ENCODE measurements at regions not wholly inside any gene's neighbourhood (a gene's known extent, or its start where the extent isn't known, plus 50 kb on each side); places are given as distances from the start of the nearest gene placed in this dataset.

DNA sequence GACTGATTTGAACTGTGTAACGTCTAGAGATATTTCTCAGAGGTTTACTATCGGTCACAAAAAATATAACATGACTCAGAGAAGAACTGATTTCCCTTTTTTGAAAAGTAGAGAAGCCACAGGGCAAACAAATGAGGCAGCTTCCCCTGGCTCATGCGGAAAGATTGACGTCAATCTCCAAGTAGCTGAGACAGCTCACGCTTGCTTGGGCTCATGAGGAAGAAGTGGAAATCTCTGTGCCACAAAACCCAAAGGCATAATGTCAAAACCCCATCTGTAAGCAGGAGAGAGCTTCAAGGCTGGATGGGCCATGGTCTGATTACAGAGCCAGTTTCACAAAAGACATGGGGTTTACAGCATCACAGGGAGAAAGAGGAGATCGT lies 188.1 kb downstream of the ARL4C start:
- H2AFZ ChIP-seq: no peak overlapping the region; the same call in 1 of the 2 replicates
- H3K27me3 ChIP-seq (ENCODE audit: insufficient read depth): no peaks in the 10 kb centered on the region
- DNase-seq (ENCODE audit: low spot score): no peak
- no peaks in the 10 kb centered on the region; the same call in 2 of the 3 replicates for H3K36me3 Mint-ChIP-seq (ENCODE audit: low read depth)
- peaks cover 9% of the 10 kb centered on the region; the same call in 1 of the 2 replicates for H3K4me1 ChIP-seq (ENCODE audit: insufficient read depth)
- H3K4me2 ChIP-seq: no peak overlapping the region
- peaks cover 3% of the 10 kb centered on the region for H3K27me3 Mint-ChIP-seq (ENCODE audit: insufficient read depth, low read depth, poor library complexity)
- no peaks in the 10 kb centered on the region for H3K9me2 ChIP-seq (ENCODE audit: insufficient read depth)
- no peaks in the 10 kb centered on the region for H3F3A ChIP-seq (replicated peaks; ENCODE audit: low read depth)
- no peak overlapping the region for H3K4me3 ChIP-seq
- no peak overlapping the region for H3K4me3 Mint-ChIP-seq
- no peaks in the 10 kb centered on the region for H3K79me2 ChIP-seq (replicated peaks; ENCODE audit: insufficient read depth)
- TF ChIP-seq ZNF114 (CRISPR knock-in tag; IDR thresholded peaks at IDR 0.05) (no peak), EZH2phosphoT487 (IDR thresholded peaks at IDR 0.05; ENCODE audit: unreplicated experiment) (no peak), NANOG (IDR thresholded peaks at IDR 0.05; ENCODE audit: borderline replicate concordance) (no peak), STAT1 (IDR thresholded peaks at IDR 0.05; ENCODE audit: unreplicated experiment) (no peak)
- TF ChIP-seq, protein P1, sequence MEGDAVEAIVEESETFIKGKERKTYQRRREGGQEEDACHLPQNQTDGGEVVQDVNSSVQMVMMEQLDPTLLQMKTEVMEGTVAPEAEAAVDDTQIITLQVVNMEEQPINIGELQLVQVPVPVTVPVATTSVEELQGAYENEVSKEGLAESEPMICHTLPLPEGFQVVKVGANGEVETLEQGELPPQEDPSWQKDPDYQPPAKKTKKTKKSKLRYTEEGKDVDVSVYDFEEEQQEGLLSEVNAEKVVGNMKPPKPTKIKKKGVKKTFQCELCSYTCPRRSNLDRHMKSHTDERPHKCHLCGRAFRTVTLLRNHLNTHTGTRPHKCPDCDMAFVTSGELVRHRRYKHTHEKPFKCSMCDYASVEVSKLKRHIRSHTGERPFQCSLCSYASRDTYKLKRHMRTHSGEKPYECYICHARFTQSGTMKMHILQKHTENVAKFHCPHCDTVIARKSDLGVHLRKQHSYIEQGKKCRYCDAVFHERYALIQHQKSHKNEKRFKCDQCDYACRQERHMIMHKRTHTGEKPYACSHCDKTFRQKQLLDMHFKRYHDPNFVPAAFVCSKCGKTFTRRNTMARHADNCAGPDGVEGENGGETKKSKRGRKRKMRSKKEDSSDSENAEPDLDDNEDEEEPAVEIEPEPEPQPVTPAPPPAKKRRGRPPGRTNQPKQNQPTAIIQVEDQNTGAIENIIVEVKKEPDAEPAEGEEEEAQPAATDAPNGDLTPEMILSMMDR (conservative IDR thresholded peaks at IDR 0.05; ENCODE audit: low read depth in 2 of 2): no peak
- H3K4me1 Mint-ChIP-seq: peaks cover 20% of the 10 kb centered on the region; the same call in 2 of the 3 replicates
- no peak overlapping the region for H3K27ac ChIP-seq (ENCODE audit: low read depth)
- no peak overlapping the region for H3K27ac Mint-ChIP-seq
- ATAC-seq: no peak
- H3K36me3 ChIP-seq (ENCODE audit: insufficient read depth): no peaks in the 10 kb centered on the region
- no peaks in the 10 kb centered on the region for H4K20me1 ChIP-seq (replicated peaks; ENCODE audit: insufficient read depth)
- H3K9me3 Mint-ChIP-seq: 0 out of 3 replicates have a peak, but pooled peaks cover 3% of the 10 kb centered on the region

DNA sequence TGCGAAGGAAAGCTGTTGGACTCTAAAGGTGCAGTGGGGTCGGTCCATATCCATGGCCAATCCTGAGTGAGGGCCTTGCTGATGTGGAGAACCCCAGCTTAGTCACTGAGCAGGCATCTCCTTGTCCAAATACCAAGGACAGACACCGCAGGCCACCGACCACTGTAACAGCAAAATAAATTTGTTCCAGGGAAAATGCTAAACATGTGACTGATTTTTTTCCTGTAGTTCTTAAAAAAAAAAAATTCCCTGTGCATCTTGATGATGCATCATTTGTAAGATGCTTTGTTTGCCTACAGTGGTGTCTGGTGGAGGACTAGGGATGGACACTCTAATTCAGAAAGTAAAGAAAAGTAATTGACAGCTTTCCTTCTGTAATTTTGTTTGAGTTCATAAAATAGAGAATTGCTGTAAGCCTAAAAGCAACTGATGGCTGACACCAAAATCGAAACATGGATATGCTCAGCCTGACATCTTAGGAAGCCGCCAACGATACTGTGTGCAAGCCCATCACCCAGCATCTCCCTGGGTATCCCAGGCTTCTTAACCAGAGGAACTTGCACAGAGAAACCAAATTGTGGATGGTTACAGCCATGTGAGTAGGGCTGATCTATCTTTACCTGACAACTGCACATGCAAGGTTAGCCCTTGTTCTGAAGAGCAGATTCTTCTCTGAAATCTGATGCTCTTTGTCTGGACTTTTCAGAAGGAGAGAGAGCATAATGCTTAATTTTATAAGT lies 188.6 kb downstream of the ARL4C start:
- H3K4me3 Mint-ChIP-seq: no peak overlapping the region
- Histone ChIP-seq H3K27me3 (ENCODE audit: insufficient read depth) (no peaks in the 10 kb centered on the region), H3K4me3 (no peak overlapping the region), H4K20me1 (replicated peaks; ENCODE audit: insufficient read depth) (no peaks in the 10 kb centered on the region), H3K4me2 (no peak overlapping the region), H3K36me3 (ENCODE audit: insufficient read depth) (no peaks in the 10 kb centered on the region), H2AFZ (no peak overlapping the region; the same call in 1 of the 2 replicates), H3F3A (replicated peaks; ENCODE audit: low read depth) (no peaks in the 10 kb centered on the region), H3K79me2 (replicated peaks; ENCODE audit: insufficient read depth) (no peaks in the 10 kb centered on the region), H3K4me1 (ENCODE audit: insufficient read depth) (peaks cover 9% of the 10 kb centered on the region; the same call in 1 of the 2 replicates), H3K27ac (ENCODE audit: low read depth) (no peak overlapping the region), H3K9me2 (ENCODE audit: insufficient read depth) (no peaks in the 10 kb centered on the region)
- H3K4me1 Mint-ChIP-seq: peaks cover 20% of the 10 kb centered on the region; the same call in 2 of the 3 replicates
- ATAC-seq (no peak), DNase-seq (ENCODE audit: low spot score) (no peak)
- 0 out of 3 replicates have a peak, but pooled peaks cover 3% of the 10 kb centered on the region for H3K9me3 Mint-ChIP-seq
- H3K36me3 Mint-ChIP-seq (ENCODE audit: low read depth): no peaks in the 10 kb centered on the region; the same call in 2 of the 3 replicates
- peaks cover 3% of the 10 kb centered on the region for H3K27me3 Mint-ChIP-seq (ENCODE audit: insufficient read depth, low read depth, poor library complexity)
- H3K27ac Mint-ChIP-seq: no peak overlapping the region
- TF ChIP-seq, protein P2, sequence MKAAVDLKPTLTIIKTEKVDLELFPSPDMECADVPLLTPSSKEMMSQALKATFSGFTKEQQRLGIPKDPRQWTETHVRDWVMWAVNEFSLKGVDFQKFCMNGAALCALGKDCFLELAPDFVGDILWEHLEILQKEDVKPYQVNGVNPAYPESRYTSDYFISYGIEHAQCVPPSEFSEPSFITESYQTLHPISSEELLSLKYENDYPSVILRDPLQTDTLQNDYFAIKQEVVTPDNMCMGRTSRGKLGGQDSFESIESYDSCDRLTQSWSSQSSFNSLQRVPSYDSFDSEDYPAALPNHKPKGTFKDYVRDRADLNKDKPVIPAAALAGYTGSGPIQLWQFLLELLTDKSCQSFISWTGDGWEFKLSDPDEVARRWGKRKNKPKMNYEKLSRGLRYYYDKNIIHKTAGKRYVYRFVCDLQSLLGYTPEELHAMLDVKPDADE (IDR thresholded peaks at IDR 0.05): no peak
- TF ChIP-seq ZNF114 (CRISPR knock-in tag; IDR thresholded peaks at IDR 0.05) (no peak), ZNF331 (CRISPR knock-in tag; IDR thresholded peaks at IDR 0.05; ENCODE audit: low read depth) (no peak), EZH2 (IDR thresholded peaks at IDR 0.05; ENCODE audit: low read depth, unreplicated experiment) (no peak), POLR2AphosphoS5 (IDR thresholded peaks at IDR 0.05; ENCODE audit: low read depth) (no peak), STAT1 (IDR thresholded peaks at IDR 0.05; ENCODE audit: unreplicated experiment) (no peak), CREB1 (CRISPR knock-in tag; IDR thresholded peaks at IDR 0.05; ENCODE audit: low read depth) (no peak)
- TF ChIP-seq, protein P3, sequence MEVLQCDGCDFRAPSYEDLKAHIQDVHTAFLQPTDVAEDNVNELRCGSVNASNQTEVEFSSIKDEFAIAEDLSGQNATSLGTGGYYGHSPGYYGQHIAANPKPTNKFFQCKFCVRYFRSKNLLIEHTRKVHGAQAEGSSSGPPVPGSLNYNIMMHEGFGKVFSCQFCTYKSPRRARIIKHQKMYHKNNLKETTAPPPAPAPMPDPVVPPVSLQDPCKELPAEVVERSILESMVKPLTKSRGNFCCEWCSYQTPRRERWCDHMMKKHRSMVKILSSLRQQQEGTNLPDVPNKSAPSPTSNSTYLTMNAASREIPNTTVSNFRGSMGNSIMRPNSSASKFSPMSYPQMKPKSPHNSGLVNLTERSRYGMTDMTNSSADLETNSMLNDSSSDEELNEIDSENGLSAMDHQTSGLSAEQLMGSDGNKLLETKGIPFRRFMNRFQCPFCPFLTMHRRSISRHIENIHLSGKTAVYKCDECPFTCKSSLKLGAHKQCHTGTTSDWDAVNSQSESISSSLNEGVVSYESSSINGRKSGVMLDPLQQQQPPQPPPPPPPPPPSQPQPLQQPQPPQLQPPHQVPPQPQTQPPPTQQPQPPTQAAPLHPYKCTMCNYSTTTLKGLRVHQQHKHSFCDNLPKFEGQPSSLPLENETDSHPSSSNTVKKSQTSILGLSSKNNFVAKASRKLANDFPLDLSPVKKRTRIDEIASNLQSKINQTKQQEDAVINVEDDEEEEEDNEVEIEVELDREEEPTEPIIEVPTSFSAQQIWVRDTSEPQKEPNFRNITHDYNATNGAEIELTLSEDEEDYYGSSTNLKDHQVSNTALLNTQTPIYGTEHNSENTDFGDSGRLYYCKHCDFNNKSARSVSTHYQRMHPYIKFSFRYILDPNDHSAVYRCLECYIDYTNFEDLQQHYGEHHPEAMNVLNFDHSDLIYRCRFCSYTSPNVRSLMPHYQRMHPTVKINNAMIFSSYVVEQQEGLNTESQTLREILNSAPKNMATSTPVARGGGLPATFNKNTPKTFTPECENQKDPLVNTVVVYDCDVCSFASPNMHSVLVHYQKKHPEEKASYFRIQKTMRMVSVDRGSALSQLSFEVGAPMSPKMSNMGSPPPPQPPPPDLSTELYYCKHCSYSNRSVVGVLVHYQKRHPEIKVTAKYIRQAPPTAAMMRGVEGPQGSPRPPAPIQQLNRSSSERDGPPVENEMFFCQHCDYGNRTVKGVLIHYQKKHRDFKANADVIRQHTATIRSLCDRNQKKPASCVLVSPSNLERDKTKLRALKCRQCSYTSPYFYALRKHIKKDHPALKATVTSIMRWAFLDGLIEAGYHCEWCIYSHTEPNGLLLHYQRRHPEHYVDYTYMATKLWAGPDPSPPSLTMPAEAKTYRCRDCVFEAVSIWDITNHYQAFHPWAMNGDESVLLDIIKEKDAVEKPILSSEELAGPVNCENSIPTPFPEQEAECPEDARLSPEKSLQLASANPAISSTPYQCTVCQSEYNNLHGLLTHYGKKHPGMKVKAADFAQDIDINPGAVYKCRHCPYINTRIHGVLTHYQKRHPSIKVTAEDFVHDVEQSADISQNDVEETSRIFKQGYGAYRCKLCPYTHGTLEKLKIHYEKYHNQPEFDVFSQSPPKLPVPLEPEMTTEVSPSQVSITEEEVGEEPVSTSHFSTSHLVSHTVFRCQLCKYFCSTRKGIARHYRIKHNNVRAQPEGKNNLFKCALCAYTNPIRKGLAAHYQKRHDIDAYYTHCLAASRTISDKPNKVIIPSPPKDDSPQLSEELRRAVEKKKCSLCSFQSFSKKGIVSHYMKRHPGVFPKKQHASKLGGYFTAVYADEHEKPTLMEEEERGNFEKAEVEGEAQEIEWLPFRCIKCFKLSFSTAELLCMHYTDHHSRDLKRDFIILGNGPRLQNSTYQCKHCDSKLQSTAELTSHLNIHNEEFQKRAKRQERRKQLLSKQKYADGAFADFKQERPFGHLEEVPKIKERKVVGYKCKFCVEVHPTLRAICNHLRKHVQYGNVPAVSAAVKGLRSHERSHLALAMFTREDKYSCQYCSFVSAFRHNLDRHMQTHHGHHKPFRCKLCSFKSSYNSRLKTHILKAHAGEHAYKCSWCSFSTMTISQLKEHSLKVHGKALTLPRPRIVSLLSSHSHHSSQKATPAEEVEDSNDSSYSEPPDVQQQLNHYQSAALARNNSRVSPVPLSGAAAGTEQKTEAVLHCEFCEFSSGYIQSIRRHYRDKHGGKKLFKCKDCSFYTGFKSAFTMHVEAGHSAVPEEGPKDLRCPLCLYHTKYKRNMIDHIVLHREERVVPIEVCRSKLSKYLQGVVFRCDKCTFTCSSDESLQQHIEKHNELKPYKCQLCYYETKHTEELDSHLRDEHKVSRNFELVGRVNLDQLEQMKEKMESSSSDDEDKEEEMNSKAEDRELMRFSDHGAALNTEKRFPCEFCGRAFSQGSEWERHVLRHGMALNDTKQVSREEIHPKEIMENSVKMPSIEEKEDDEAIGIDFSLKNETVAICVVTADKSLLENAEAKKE (CRISPR knock-in tag; IDR thresholded peaks at IDR 0.05): no peak
